ENCODE measurements at regions not wholly inside any gene's neighbourhood (a gene's known extent, or its start where the extent isn't known, plus 50 kb on each side); places are given as distances from the start of the nearest gene placed in this dataset.

DNA sequence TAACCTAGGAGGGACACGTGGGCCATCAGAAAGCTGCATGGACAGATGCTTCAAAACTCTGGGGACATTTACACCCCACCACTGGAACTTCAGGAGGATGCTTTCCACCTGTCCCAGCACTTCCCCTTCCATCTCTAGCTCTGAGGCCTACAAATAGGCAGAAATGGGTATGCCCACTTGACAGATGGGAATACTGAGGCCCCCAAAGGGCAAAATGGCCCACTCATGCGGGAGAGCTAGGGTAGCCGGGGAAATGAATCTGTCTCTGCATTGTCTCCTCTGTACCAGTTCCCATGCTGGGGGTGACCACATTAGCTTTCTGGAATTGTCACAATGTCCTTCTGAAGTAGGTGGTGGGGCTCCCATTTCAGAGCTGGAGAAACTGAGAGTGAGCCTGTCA is 592.1 kb upstream of the CDH5 start:
- no peak overlapping the region for H3K4me3 ChIP-seq (ENCODE audit: low read length)
- H3K9me3 ChIP-seq (ENCODE audit: control insufficient read depth, low read depth, low read length): peaks cover 13% of the 10 kb centered on the region
- H3K36me3 ChIP-seq (ENCODE audit: control insufficient read depth, low read depth, low read length): no peaks in the 10 kb centered on the region
- H3K9ac ChIP-seq (ENCODE audit: low read length): no peak overlapping the region
- H3K27ac ChIP-seq (ENCODE audit: low read length): no peak overlapping the region
- H3K4me1 ChIP-seq (ENCODE audit: control insufficient read depth, low read depth, low read length): peaks cover 26% of the 10 kb centered on the region
- no peaks in the 10 kb centered on the region for H3K27me3 ChIP-seq (ENCODE audit: control insufficient read depth, insufficient read depth, low read length)

- peak overlapping the region; percentile 83 for H3K27ac ChIP-seq (ENCODE audit: low read length)
- no peaks in the 10 kb centered on the region for H3K36me3 ChIP-seq (ENCODE audit: control insufficient read depth, low read depth, low read length)
- peaks cover 13% of the 10 kb centered on the region for H3K9me3 ChIP-seq (ENCODE audit: control insufficient read depth, low read depth, low read length)
- H3K4me3 ChIP-seq (ENCODE audit: low read length): no peak overlapping the region
- no peaks in the 10 kb centered on the region for H3K27me3 ChIP-seq (ENCODE audit: control insufficient read depth, insufficient read depth, low read length)
- peak overlapping the region; percentile 28 for H3K9ac ChIP-seq (ENCODE audit: low read length)
- H3K4me1 ChIP-seq (ENCODE audit: control insufficient read depth, low read depth, low read length): peaks cover 26% of the 10 kb centered on the region
These were observed 593.1 kb upstream of the CDH5 start for GRCh38 chr16:65773301-65773874.

DNA sequence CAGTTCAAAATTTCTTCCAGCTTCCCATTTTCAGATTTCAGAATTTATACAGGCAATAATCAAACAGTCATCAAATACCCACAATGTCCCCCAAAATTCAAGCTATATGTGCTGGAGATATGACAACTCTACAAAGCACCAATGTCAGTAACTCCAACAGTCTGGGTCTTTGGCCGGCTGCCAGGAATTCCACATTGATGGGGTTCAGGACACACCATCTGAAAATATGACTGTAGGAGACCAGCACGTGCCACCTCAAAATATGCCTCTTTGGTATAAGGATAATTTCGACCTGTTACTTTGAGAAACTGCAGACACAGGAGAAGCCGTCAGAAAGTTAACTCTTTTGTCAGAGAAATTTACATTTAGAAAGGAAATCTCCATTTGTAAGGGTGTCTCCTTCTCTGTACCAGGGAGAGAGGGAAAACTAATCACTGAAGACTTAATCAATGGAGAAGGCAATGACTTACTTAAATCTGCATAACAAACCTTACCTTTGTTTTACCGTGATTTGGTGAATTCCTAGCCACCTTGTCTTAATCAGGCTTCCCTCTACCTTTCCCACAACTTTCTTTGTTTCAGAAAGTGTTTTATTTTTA is 594.3 kb upstream of the CDH5 start:
- Histone ChIP-seq H3K9ac (ENCODE audit: low read length) (peak overlapping the region; percentile 28), H3K27ac (ENCODE audit: low read length) (peak overlapping the region; percentile 86), H3K9me3 (ENCODE audit: control insufficient read depth, low read depth, low read length) (peaks cover 13% of the 10 kb centered on the region), H3K4me3 (ENCODE audit: low read length) (peak overlapping the region; percentile 36), H3K4me1 (ENCODE audit: control insufficient read depth, low read depth, low read length) (peaks cover 30% of the 10 kb centered on the region), H3K27me3 (ENCODE audit: control insufficient read depth, insufficient read depth, low read length) (no peaks in the 10 kb centered on the region), H3K36me3 (ENCODE audit: control insufficient read depth, low read depth, low read length) (no peaks in the 10 kb centered on the region)

DNA sequence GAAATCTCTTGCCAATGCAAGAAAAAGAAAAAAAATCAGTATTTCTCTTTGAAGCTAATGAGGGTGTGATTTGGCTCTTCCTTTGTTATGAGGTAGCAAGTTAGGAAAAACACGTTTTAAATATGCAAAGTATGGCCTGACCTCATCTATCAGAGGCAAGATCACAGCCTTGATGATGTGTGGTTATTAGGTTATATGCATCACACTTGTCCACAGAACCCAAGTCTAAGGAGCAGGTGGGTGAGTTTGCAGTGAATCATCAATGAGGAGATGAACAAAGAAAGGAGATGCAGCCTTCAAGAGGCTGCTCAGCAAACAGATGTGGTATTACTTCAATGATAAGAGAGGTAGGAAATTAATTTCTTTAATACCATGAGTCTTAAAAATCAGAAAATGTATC is 594.8 kb upstream of the CDH5 start:
- peaks cover 33% of the 10 kb centered on the region for H3K4me1 ChIP-seq (ENCODE audit: control insufficient read depth, low read depth, low read length)
- peak overlapping the region; percentile 86 for H3K27ac ChIP-seq (ENCODE audit: low read length)
- no peaks in the 10 kb centered on the region for H3K36me3 ChIP-seq (ENCODE audit: control insufficient read depth, low read depth, low read length)
- peak overlapping the region; percentile 36 for H3K4me3 ChIP-seq (ENCODE audit: low read length)
- peak overlapping the region; percentile 24 for H3K9ac ChIP-seq (ENCODE audit: low read length)
- H3K9me3 ChIP-seq (ENCODE audit: control insufficient read depth, low read depth, low read length): peaks cover 13% of the 10 kb centered on the region
- H3K27me3 ChIP-seq (ENCODE audit: control insufficient read depth, insufficient read depth, low read length): no peaks in the 10 kb centered on the region

DNA sequence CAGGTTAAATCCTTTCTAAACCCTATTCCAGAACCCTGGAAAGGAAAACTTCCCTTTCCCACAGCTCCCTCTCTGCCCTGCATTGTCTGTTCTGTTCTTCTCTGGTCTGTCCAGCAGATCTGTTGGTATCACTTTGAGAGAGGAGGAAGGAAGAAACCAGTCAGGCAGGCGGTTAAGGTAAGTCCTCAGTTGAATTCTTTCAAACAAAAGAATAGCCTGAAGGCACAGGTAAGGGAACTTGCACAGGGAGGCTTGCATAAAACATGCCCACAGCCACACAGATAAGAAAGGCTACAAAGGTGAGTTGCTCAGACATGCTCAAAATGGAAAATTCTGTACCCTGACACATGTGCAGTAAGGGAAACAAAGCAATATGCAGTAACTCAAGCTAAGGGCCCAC is 595.7 kb upstream of the CDH5 start:
- peaks cover 13% of the 10 kb centered on the region for H3K9me3 ChIP-seq (ENCODE audit: control insufficient read depth, low read depth, low read length)
- H3K4me3 ChIP-seq (ENCODE audit: low read length): no peak overlapping the region
- no peaks in the 10 kb centered on the region for H3K27me3 ChIP-seq (ENCODE audit: control insufficient read depth, insufficient read depth, low read length)
- peaks cover 33% of the 10 kb centered on the region for H3K4me1 ChIP-seq (ENCODE audit: control insufficient read depth, low read depth, low read length)
- no peak overlapping the region for H3K9ac ChIP-seq (ENCODE audit: low read length)
- H3K27ac ChIP-seq (ENCODE audit: low read length): no peak overlapping the region
- H3K36me3 ChIP-seq (ENCODE audit: control insufficient read depth, low read depth, low read length): no peaks in the 10 kb centered on the region

DNA sequence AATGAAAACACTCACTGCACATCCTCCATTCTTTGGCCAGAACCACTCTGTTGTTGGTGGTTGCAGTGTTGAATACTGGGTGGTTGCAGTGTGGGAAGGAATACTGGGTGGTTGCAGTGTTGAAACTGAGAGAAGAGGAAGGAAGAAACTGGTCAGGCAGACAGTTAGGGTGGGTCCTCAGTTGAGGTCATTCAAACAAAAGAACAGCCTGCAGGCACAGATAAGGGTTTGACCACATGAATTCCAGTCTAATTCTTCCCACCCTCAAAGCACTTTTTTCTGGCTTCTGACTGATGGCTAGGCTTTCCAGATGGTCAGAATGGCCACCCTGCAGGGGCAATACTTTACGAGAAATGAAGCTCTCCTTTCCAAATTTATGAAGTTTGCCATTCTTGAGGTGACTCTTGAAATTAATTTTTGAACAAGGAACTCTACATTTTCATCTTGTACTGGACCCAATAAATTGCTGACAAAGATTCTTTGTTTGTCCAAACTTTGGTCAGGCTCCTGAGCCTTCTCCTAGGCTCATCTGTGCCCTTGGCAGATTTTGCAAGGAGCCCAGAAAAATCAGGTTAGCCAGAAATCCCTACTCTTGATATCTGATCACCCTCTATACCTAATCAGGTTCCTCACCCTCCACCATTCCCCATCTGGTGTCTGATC is 596.6 kb upstream of the CDH5 start:
- no peak overlapping the region for H3K9ac ChIP-seq (ENCODE audit: low read length)
- H3K4me3 ChIP-seq (ENCODE audit: low read length): no peak overlapping the region
- H3K27ac ChIP-seq (ENCODE audit: low read length): no peak overlapping the region

GRCh38 chr16:65769055-65769465 is 597.4 kb upstream of the CDH5 start:
- Histone ChIP-seq H3K27ac (ENCODE audit: low read length) (no peak overlapping the region), H3K4me3 (ENCODE audit: low read length) (no peak overlapping the region), H3K9me3 (ENCODE audit: control insufficient read depth, low read depth, low read length) (peaks cover 13% of the 10 kb centered on the region), H3K27me3 (ENCODE audit: control insufficient read depth, insufficient read depth, low read length) (no peaks in the 10 kb centered on the region), H3K36me3 (ENCODE audit: control insufficient read depth, low read depth, low read length) (no peaks in the 10 kb centered on the region), H3K4me1 (ENCODE audit: control insufficient read depth, low read depth, low read length) (peaks cover 29% of the 10 kb centered on the region), H3K9ac (ENCODE audit: low read length) (no peak overlapping the region)

More for the DNA sequence above, 596.6 kb upstream of the CDH5 start:
- H3K27me3 ChIP-seq (ENCODE audit: control insufficient read depth, insufficient read depth, low read length): no peaks in the 10 kb centered on the region
- H3K4me1 ChIP-seq (ENCODE audit: control insufficient read depth, low read depth, low read length): peaks cover 33% of the 10 kb centered on the region
- no peaks in the 10 kb centered on the region for H3K36me3 ChIP-seq (ENCODE audit: control insufficient read depth, low read depth, low read length)
- peaks cover 13% of the 10 kb centered on the region for H3K9me3 ChIP-seq (ENCODE audit: control insufficient read depth, low read depth, low read length)

- no peaks in the 10 kb centered on the region for H3K36me3 ChIP-seq (ENCODE audit: control insufficient read depth, low read depth, low read length)
- H3K27ac ChIP-seq (ENCODE audit: low read length): no peak overlapping the region
- H3K4me3 ChIP-seq (ENCODE audit: low read length): no peak overlapping the region
- H3K4me1 ChIP-seq (ENCODE audit: control insufficient read depth, low read depth, low read length): peaks cover 16% of the 10 kb centered on the region
- H3K27me3 ChIP-seq (ENCODE audit: control insufficient read depth, insufficient read depth, low read length): no peaks in the 10 kb centered on the region
- H3K9me3 ChIP-seq (ENCODE audit: control insufficient read depth, low read depth, low read length): peaks cover 13% of the 10 kb centered on the region
- H3K9ac ChIP-seq (ENCODE audit: low read length): no peak overlapping the region
These were observed 599.4 kb upstream of the CDH5 start for GRCh38 chr16:65767125-65767524.

DNA sequence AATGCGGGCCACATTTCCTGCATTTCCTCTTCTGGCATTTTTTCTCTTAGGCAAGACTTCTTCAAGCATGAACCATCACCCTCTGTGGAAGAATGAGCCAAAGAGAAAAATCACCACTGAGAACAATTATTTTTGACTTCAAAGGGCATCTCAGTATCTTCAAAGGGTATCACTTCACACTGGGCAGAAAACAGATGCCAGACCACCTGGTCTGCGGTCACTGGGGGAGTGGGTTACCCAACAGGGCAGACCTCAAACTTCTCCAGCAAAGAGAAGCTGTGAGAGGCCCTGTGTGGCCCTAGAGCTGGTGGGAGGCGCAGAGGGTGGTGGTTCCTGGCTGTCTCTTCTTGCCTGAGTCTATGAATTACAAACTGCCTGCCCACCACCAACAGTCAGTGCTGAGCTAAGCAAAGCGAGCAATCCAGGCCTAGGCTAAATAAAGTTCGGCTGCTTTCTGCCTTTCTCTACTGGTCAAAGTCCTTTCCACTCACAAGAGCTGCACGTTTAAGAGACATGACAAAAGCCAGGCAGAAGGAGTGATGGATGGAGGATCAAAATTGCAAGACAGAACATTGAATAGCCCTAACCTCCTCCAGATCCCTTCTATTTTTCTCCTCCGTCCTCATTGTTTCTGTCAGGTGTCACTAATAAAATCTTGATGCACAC is 602.7 kb upstream of the CDH5 start:
- no peaks in the 10 kb centered on the region for H3K36me3 ChIP-seq (ENCODE audit: control insufficient read depth, low read depth, low read length)
- H3K9me3 ChIP-seq (ENCODE audit: control insufficient read depth, low read depth, low read length): no peaks in the 10 kb centered on the region
- H3K27ac ChIP-seq (ENCODE audit: low read length): no peak overlapping the region
- peaks cover 20% of the 10 kb centered on the region for H3K4me1 ChIP-seq (ENCODE audit: control insufficient read depth, low read depth, low read length)
- no peak overlapping the region for H3K4me3 ChIP-seq (ENCODE audit: low read length)
- no peak overlapping the region for H3K9ac ChIP-seq (ENCODE audit: low read length)
- no peaks in the 10 kb centered on the region for H3K27me3 ChIP-seq (ENCODE audit: control insufficient read depth, insufficient read depth, low read length)

- Histone ChIP-seq H3K27ac (ENCODE audit: low read length) (no peak overlapping the region), H3K36me3 (ENCODE audit: control insufficient read depth, low read depth, low read length) (no peaks in the 10 kb centered on the region), H3K9ac (ENCODE audit: low read length) (no peak overlapping the region), H3K27me3 (ENCODE audit: control insufficient read depth, insufficient read depth, low read length) (no peaks in the 10 kb centered on the region), H3K4me1 (ENCODE audit: control insufficient read depth, low read depth, low read length) (peaks cover 13% of the 10 kb centered on the region), H3K4me3 (ENCODE audit: low read length) (no peak overlapping the region), H3K9me3 (ENCODE audit: control insufficient read depth, low read depth, low read length) (no peaks in the 10 kb centered on the region)
These were observed 605.6 kb upstream of the CDH5 start for GRCh38 chr16:65760874-65761273.

DNA sequence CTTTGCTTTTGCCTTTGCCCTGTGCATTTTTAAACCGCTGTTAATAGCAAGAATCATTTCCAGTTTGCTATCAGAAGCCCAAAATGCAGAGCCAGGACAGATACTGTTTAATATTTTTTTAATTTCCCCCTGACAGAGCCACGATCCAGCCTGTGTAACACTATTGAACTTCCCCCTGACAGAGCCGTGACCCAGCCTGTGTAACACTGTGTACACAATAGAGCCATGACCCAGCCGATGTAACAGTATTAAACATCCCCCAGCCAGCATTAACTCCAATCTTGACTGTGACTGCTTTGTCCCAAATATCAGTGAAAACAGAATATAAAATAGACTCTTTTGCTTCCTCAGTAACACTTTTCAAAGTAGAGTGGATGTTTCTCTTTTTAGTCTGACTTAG is 607.9 kb upstream of the CDH5 start:
- no peaks in the 10 kb centered on the region for H3K27me3 ChIP-seq (ENCODE audit: control insufficient read depth, insufficient read depth, low read length)
- no peak overlapping the region for H3K4me3 ChIP-seq (ENCODE audit: low read length)
- H3K4me1 ChIP-seq (ENCODE audit: control insufficient read depth, low read depth, low read length): peaks cover 13% of the 10 kb centered on the region
- no peak overlapping the region for H3K9ac ChIP-seq (ENCODE audit: low read length)
- no peaks in the 10 kb centered on the region for H3K36me3 ChIP-seq (ENCODE audit: control insufficient read depth, low read depth, low read length)
- no peaks in the 10 kb centered on the region for H3K9me3 ChIP-seq (ENCODE audit: control insufficient read depth, low read depth, low read length)
- no peak overlapping the region for H3K27ac ChIP-seq (ENCODE audit: low read length)
